GM19025 (cell line): ENCODE measurements at regions not wholly inside any gene's neighbourhood (a gene's known extent, or its start where the extent isn't known, plus 50 kb on each side); places are given as distances from the start of the nearest gene placed in this dataset.
A peak's percentile ranks its signal among the peaks of the same experiment; 100 is the strongest.

Experiments used
- ATAC-seq: cut with Tn5 transposase; IDR thresholded peaks from one replicate; pipeline ENCODE4 v1.9.1; 2021; ENCODE audit warnings: mild to moderate bottlenecking, low read depth, moderate library complexity; ENCODE audit not compliant: unreplicated experiment

- ATAC-seq = no peak
Observed at GRCh38 chr1:96366516-96366915, 355.1 kb upstream of the PTBP2 start.

GRCh38 chr1:96367791-96368190 lies 353.8 kb upstream of the PTBP2 start:
- ATAC-seq = no peak

GRCh38 chr1:96370757-96371156 lies 350.8 kb upstream of the PTBP2 start:
- ATAC-seq = no peak

- ATAC-seq = no peak
Observed at GRCh38 chr1:96372881-96373280, 348.7 kb upstream of the PTBP2 start.

- no peak for ATAC-seq
Observed at GRCh38 chr1:96374076-96374762, 347.4 kb upstream of the PTBP2 start.

- no peak for ATAC-seq
Observed at GRCh38 chr1:96376846-96377245, 344.7 kb upstream of the PTBP2 start.

- ATAC-seq = no peak
Observed at GRCh38 chr1:96384611-96385010, 337.0 kb upstream of the PTBP2 start.

- ATAC-seq = no peak
Observed at GRCh38 chr1:96387785-96388184, 333.8 kb upstream of the PTBP2 start.

- no peak for ATAC-seq
Observed at GRCh38 chr1:96388421-96389310, 332.9 kb upstream of the PTBP2 start.

GRCh38 chr1:96400089-96400488 lies 321.5 kb upstream of the PTBP2 start:
- no peak for ATAC-seq

- ATAC-seq = no peak
Observed at GRCh38 chr1:96409087-96409486, 312.5 kb upstream of the PTBP2 start.

- no peak for ATAC-seq
Observed at GRCh38 chr1:96409689-96410088, 311.9 kb upstream of the PTBP2 start.

GRCh38 chr1:96411006-96411405 lies 310.6 kb upstream of the PTBP2 start:
- ATAC-seq = no peak

GRCh38 chr1:96414598-96414997 lies 307.0 kb upstream of the PTBP2 start:
- no peak for ATAC-seq

GRCh38 chr1:96416111-96416595 lies 305.4 kb upstream of the PTBP2 start:
- ATAC-seq = no peak

GRCh38 chr1:96416701-96417444 lies 304.7 kb upstream of the PTBP2 start:
- peak; percentile 99 for ATAC-seq

GRCh38 chr1:96418969-96419368 lies 302.6 kb upstream of the PTBP2 start:
- ATAC-seq = no peak

- no peak for ATAC-seq
Observed at GRCh38 chr1:96424877-96425276, 296.7 kb upstream of the PTBP2 start.

- ATAC-seq = no peak
Observed at GRCh38 chr1:96425382-96426129, 296.0 kb upstream of the PTBP2 start.

- ATAC-seq = no peak
Observed at GRCh38 chr1:96427616-96428015, 294.0 kb upstream of the PTBP2 start.
